GM23248 (cell line): ENCODE measurements at regions not wholly inside any gene's neighbourhood (a gene's known extent, or its start where the extent isn't known, plus 50 kb on each side); places are given as distances from the start of the nearest gene placed in this dataset.

Experiments
- EZH2 ChIP-seq: fragments of 200-600 bp; sonication (generic); IDR thresholded peaks from 2 replicates; pipeline ENCODE4 v1.6.1; 2018; ENCODE audit warnings: antibody characterized with exemption, mild to moderate bottlenecking; ENCODE audit not compliant: insufficient read depth, poor library complexity, severe bottlenecking
- EZH2phosphoT487 ChIP-seq: fragments of 200-600 bp; sonication (generic); IDR thresholded peaks from 2 replicates; pipeline ENCODE4 v1.6.1; 2018; ENCODE audit warnings: antibody characterized with exemption, moderate library complexity, mild to moderate bottlenecking, low read depth; ENCODE audit not compliant: insufficient read depth

DNA sequence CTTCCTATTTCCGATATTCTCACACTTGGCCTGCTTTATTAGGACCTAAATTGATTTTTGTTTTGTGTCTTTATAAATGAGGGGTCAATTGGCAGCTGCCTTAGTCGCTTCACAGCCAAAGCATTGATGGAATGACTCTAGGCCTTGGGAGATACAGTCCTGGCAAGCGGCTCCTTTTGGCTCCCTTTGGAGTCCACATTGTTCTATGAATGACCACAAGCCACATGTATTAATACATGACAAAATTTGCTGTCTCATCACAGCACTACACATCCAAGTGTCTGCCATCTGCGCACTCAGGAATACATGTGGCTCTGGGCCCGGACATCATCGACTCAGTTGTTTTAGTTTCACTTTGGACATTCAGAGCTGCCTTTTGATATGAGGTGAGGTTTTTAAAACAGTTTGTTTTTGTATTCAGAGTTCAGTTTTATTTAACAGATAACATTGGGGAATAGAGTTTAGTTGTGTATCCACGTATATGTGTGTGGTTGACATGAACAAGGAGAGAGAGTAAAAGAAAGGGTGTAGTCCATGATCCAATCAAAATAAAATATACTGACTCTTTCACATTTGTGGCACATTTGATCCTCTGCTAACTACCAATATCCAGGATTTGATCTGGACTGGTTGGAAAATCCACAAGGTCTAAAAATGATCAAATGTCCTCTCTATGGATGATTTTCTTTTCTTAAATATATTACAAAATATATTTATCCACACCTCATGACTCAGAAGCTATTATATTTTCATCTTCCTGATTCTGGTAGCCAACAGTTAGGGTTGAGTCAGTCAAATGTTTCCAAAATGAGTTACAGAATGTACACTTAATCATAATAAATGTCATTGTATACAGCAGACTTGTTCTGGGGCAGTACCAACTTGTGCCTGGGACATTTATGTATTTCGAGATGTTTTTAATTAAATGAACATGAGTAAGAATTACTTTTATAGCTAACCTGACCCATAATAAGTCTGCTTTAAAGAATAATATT, 114.0 kb upstream of the MTAP start:
- TF ChIP-seq EZH2: no peak
- TF ChIP-seq EZH2phosphoT487: no peak
